ENCODE measurements at regions not wholly inside any gene's neighbourhood (a gene's known extent, or its start where the extent isn't known, plus 50 kb on each side); places are given as distances from the start of the nearest gene placed in this dataset.
A peak's percentile ranks its signal among the peaks of the same experiment; 100 is the strongest.
"Not testable (repeated sequence)": the region's sequence is repeated elsewhere in the genome, so short reads cannot be mapped to it uniquely, and the experiment has no call there.

DNA sequence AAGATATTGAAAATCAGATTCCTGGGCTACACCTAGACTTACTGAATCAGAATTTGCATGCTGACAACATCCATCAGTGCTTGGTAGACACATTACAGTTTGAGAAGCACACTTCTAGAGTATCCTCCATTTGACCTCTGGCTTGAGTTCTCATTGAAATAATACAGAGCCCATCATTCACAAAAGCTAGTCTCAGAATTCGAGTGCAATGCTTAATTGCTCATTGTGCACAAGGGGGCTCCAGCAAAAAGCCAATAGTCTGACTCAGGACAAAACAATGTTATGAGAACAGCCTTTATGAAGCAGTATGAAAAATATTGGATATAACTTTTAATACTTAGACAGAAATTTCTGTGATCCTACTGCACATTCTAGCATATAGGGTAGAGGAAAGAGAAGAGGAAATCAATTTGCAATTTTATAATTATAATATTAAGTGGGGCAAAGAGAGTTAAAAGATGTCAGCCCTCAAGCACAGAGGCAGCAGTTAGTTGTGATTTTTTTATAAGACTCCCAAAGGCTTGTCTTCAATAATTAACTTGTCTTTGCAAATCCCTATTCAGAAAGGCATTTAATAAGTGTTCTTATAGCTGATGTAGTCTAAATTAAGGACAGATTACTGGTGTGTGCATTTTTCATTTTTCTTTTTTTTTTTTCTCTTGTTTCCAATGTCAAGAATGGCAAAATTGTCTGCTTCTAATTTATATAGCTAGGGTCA lies 105.8 kb upstream of the ANK3 start:
- intact Hi-C loops (cut with DNase I): no loop called here
- ATAC-seq: peak; percentile 13
- no peak for DNase-seq (ENCODE audit: low spot score)

DNA sequence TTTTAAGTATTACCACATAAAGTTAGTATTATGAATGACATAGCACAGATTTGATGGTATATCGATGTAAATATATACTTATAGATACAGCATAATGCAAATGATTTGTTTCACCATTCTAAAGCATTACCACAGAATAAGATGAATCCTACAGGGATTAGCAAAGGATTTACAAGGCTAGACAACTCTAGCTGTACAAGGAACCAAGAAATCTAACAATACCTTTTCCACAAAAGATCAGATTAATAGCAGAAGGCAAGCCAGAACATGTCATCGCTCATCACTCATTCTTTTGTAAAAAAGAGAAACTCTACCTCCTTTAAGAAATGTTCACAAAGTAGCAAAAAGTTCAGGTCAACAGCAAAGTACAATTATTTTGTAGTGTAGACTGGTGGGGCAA lies 105.1 kb upstream of the ANK3 start:
- DNase-seq (ENCODE audit: low spot score) (no peak), ATAC-seq (no peak)
- intact Hi-C loops (cut with DNase I): no loop called here

DNA sequence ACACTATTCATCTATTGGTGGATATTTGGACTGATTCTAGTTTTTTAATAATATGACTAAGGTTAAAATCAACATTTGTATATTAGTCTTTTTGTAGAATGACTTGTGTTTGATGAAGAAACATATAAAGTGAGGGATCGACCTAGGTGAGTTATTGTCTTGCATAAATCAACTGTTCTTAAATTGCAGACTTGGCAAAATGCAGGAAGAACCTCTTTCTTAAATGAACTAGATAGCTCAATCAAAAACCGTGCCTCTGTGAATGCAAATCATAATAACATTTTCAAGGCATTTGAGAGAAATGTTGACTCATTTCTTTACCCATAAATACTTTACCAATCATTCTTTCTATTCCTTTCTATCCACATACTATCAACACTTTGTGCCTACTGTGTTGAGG lies 101.5 kb upstream of the ANK3 start:
- ATAC-seq (no peak), DNase-seq (ENCODE audit: low spot score) (no peak)
- intact Hi-C loops (cut with DNase I): no loop called here

DNA sequence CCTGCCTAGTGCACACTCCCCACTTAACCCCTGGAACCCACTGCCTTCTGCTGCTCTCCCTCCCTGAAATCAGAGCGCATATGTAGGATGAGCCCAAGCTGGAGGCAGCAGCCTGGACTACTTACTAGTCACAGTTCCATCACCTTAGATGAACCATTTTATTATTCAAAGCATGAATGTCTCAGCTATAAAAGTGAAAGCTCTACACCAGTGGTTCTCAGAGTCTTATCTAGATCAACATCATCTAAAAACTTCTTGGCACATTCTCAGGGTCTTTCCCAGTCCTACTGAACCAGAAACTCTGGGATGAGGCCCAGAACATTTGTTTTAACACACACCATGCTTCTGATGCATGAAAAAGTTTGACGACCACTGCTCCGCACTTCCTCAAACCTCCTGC lies 100.3 kb upstream of the ANK3 start:
- ATAC-seq (no peak), DNase-seq (ENCODE audit: low spot score) (no peak)
- intact Hi-C loops (cut with DNase I): no loop called here

DNA sequence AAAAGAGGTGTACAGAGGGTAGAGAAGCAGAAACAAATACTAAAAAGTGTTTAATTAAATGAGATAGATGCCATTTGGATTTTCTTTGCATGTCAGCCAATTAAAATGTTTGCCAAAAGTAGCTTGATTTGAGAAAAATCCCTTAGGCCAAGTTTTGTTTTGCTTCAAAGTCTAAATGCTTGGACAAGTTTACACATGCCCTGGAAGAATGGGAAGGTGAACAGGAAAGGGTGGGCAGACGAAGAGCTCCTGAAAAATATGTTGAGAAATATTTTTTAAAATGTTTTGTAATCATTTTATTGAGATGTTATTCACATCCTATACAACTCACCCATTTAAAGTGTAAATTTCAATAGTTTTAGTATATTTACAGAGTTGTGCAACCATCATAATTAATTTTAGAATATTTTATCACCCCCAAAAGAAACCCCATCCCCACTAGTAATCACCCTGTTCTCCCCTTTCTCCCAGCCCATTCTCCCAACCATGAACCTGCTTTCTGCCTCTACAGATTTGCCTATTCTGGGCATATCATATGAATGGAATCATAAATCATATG lies 98.5 kb upstream of the ANK3 start:
- intact Hi-C loops (cut with DNase I): no loop called here
- ATAC-seq (no peak), DNase-seq (ENCODE audit: low spot score) (no peak)

DNA sequence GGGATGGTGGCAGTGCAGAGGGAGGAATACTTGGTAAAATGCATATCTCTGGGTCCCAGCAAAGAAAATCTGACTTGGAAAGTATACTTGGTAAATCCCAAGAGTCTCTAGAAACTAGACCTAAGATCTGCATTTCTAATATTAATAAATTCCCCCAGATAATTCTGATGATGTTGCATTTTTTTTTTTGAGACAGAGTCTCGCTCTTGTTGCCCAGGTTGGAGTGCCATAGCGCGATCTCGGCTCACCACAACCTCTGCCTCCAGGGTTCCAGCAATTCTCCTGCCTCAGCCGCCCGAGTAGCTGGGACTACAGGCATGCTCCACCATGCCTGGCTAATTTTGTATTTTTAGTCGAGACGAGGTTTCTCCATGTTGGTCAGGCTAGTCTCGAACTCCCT lies 97.9 kb upstream of the ANK3 start:
- DNase-seq (ENCODE audit: low spot score): no peak
- intact Hi-C loops (cut with DNase I): no loop called here
- no peak for ATAC-seq

DNA sequence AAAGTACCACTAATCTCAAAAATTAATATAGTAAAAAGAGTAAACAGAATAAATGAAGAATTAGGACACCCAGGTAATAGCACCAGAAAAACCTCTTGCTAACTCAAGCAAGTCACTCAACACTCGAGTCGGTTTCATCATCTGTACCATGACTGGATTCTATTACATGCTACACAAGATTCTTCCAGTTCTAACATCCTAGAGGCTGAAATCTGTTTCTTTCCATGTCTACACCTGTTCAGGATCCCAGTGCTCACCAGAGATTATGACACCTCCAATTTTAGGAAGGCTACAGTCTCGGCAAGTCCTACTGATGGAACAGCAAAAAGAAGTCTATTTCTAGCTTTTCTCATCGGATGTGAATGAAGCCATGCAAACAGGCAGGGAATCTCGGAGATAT lies 95.3 kb upstream of the ANK3 start:
- DNase-seq (ENCODE audit: low spot score): no peak
- ATAC-seq: no peak
- intact Hi-C loops (cut with DNase I): no loop called here

DNA sequence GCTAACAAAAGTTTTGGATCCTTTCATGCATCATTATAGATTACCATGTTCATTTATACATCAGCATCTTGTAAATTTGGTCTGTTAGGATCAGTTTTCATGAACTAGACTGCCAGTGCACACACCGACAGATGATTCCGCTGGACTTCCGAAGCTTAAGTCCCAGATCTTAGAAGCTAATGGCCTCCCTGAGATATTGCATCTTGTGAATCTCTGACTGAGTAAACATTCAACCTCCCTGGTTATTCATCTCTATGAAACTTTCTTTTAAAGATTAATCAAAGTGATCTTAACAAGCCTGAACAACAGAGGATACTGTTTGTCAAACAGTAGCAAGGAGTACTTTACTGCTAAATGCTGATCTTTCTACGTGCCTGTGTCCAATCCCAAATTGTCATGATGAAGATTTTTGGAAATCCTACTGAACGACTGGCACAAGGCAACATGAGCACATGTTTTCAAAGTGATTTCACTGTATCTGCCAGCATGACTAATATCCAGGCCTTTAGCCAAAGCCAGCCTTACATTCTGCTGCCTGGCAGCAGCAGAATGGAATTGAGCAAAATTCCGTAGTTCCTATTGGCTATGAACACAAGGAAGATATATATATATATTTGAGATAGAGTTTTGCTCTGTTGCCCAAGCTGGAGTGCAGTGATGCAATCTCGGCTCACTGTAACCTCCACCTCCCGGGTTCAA lies 91.3 kb upstream of the ANK3 start:
- intact Hi-C loops (cut with DNase I): no loop called here
- ATAC-seq: peak; percentile 55
- no peak for DNase-seq (ENCODE audit: low spot score)

DNA sequence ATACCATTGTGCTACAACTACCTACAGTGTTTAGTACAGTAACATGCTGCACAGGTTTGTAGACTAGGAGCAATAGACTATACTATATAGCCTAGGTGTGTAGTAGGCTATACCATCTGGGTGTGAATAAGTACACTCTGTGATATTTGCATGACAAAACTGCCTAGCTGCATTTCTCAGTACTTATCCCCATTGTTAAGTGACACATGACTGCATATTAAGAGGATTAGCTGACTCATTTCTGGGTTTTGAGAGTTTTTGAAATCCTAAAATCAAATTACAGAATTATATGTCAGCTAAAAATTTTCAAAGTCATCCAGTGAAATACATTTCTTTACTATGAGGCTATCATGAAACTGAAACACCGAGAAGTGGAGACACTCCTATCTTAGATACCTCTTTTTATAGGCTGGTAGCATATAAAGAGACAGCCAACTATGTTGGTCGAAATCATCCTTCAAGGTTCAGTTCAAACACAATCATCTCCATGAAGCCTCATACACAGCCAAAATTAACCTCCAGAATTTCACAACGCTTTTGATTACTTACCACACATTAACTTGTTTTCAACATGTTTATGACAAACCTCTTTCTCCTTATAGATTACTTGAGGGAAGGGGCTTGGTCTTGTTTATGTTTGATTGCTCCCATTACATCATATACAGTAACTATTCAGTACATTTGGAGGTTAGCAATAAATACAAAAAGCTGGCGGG lies 89.8 kb upstream of the ANK3 start:
- intact Hi-C loops (cut with DNase I): no loop called here
- DNase-seq (ENCODE audit: low spot score) (no peak), ATAC-seq (no peak)

DNA sequence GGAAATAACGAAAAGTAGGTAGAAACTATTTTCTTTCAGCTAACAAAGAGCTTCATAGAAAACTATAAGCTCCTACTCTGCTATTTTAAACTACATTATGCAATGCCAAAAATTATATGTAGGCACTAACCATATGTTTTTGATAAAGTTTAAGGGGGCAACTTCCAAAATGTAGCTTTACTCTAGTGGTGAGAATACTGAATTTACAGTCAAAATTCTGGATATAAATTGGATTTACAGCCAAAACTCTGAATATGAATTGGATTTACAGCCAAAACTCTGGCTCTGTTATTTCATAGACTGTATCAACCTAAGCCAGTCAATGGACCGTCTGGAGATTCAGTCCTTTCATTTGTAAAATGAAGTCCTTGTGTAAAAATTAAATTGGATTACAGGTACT lies 86.8 kb upstream of the ANK3 start:
- DNase-seq (ENCODE audit: low spot score): no peak
- intact Hi-C loops (cut with DNase I): no loop called here
- ATAC-seq: no peak

DNA sequence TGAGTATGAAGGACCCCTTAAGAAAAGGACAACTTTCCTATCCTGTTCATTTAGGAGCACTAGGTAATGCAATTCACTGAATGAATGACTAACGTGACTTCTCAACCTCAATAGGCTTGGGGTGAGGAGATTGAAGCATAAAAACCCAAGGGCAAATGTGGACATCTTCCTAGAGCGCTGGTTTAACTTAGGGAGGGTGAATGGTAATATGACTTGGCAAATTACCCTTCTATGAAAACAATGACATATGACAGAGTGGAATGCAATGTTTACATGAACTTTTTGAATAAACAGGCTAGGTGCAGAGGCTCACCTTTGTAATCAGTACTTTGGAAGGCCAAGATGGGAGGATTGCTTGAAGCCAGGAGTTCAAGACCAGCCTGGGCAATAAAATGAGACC lies 83.9 kb upstream of the ANK3 start:
- no peak for ATAC-seq
- DNase-seq (ENCODE audit: low spot score): no peak
- intact Hi-C loops (cut with DNase I): no loop called here

DNA sequence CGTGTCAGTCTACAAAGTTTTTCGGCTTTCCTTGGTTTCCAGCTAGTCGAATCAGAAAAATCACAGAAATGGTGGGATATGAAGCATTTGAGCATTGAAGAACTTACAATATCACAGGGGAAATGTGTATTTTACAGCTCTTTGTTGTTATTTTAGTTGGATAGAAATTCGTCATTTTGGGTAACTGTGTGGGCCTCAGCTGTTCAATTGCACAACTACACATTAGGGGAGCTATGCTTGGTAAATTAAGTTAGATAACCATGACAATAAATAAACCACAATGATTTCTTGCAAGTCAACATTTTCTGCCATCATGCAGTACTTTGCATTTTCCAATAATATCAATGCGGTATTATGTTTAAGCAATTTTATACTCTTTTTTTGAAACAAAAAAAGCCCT lies 80.4 kb upstream of the ANK3 start:
- intact Hi-C loops (cut with DNase I): no loop called here
- ATAC-seq: no peak

DNA sequence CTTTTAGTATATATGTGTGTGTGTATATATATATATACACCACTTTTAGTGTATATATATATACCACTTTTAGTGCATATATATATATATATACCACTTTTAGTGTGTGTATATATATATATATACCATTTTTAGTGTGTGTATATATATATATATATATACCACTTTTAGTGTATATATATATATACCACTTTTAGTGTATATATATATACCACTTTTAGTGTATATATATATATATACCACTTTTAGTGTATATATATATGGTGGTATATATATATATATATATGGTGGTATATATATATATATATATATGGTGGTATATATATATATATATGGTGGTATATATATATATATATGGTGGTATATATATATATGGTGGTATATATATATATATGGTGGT lies 79.5 kb upstream of the ANK3 start:
- DNase-seq (ENCODE audit: low spot score); ATAC-seq; intact Hi-C loops (cut with DNase I): not testable (repeated sequence)

More for the DNA sequence above, 80.4 kb upstream of the ANK3 start:
- DNase-seq (ENCODE audit: low spot score): no peak

DNA sequence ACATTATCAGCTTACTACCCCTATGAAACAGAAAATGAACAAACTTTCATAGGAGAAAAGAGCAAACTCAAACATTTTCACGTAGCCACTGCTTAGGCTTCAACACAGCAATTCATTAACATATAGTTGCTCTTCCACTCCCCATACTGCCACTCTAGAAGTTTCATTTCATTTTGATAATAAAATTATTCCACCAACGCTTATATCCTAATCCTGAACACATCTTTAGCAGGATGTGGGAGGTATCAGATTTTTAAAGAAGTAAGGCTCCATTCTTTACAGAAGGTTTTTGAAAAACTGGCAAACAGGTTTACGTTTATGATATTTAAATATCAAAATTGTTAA lies 77.5 kb upstream of the ANK3 start:
- DNase-seq (ENCODE audit: low spot score): no peak
- ATAC-seq: no peak
- intact Hi-C loops (cut with DNase I): no loop called here

DNA sequence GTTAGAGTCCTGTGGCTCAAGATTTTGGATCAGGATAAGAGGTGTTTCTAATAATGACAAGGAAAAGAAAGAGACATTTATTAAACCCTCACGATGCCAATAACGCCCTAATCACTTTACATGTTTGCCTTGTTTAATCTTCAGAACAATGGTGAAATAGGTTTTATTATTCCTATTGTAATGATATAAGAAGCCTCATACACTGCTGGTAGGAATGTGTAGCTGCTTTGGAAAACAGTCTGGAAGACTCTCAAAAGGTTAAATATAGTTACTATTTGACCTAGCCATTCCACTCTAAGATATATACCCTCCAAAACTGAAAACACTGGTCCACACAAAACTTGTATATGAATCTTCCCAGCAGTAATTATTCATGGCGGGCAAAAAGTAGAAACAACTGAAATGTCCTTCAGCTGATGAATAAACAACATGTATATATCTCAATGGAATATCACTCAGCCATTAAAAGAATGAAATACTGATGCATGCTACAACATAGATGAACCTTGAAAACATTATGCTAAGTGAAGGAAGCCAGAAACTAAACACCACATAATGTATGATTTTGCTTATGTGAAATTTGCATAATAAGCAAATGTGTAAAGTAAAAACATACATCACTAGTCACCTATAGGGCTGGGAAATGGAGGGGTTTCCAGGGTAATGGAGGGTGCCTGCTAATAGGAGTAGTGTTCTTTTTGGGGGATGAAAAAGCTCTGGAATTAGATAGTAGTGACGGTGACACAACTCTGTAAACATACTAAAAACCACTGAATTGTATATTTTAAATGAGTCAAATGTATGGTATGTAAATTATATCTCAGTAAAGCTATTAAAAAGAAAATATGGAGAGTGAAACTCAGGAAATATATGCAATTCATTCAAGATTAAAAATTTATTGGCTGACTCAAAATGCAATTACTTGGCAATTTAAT lies 76.9 kb upstream of the ANK3 start:
- ATAC-seq (no peak), DNase-seq (ENCODE audit: low spot score) (no peak)
- intact Hi-C loops (cut with DNase I): no loop called here

DNA sequence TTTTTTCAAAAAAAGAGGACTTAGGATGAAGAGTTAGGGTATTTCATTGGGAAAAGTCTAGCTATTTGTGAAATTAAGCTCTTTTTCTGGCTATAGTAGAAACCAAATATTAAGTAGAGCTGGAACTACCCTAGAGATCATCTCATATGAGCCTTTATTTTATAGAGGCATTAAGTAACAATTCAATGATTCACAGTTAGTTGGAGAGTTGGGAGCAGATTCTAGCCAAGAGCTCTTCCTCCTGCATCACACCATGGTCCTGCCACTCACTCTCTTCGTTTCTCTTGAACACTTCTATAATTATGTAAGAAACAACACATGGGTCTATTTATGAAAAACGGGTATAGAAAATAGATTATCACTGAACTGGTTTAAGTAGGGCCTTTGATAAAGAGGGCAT lies 76.1 kb upstream of the ANK3 start:
- ATAC-seq: no peak
- no peak for DNase-seq (ENCODE audit: low spot score)
- intact Hi-C loops (cut with DNase I): no loop called here

DNA sequence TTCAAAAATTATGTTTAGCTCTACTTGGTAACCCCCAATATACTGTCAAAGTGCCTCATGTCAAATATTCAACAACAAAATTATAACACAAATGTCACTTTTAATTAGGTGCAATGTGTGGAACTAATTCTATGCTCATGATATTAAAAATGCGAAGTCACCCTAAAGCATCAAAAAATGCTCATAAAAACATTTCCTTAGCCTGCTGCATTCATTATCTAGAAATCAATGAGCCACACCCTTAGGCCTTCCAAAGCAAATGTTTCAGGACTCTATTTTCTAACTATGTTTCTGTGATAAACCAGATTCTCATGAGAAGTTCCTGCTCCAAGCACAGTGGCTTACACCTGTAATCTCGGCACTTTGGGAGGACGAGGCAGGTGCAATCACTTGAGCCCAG lies 75.0 kb upstream of the ANK3 start:
- intact Hi-C loops (cut with DNase I): loop anchor here (5.0 kb wide), 1 partner anchor 1063 kb away; no protein-coding TSS in a partner anchor
- DNase-seq (ENCODE audit: low spot score) (no peak), ATAC-seq (no peak)

DNA sequence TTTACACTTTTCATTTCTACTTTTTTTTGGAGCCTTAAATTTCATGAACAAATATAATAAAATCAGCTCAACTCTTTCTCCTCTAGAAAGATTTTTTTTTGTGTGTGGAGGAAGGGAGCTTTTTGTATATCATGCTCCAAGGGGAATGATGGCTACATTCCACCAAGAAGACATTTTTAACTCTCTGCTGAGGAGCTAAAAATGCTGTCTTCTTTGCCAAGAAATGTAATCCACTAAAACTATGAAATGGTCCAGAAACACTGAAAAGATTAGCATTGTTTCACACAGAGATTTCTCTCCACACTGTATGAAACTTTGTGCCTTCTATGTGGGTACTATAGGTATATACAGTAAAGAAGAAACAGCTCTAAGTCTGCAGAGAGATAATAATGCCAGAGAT lies 74.1 kb upstream of the ANK3 start:
- intact Hi-C loops (cut with DNase I): loop anchor here (5.0 kb wide), 1 partner anchor 1064 kb away; no protein-coding TSS in a partner anchor
- DNase-seq (ENCODE audit: low spot score) (no peak), ATAC-seq (no peak)

DNA sequence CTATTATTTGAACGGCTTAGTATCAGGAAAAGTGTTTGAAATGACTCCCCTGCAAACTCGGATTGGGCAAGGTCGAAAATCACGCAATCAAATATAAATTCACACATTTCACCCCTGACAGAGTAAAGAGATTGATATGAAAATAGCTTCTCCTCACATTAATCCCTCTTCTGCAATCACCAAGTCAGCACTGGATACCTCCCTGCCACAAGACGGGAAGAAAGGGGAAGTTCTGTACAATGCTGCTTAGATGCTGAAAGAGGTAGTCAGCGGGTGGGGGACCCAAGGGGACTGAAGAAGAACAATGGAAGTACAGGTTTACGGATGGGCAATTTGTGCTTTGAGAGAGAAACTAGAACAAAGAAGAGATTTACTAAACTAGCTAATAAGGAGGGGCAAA lies 72.0 kb upstream of the ANK3 start:
- intact Hi-C loops (cut with DNase I): loop anchor here (5.0 kb wide), 1 partner anchor 1066 kb away; no protein-coding TSS in a partner anchor
- DNase-seq (ENCODE audit: low spot score) (no peak), ATAC-seq (peak; percentile 55)
